Panc1 (cell line): ENCODE measurements at regions not wholly inside any gene's neighbourhood (a gene's known extent, or its start where the extent isn't known, plus 50 kb on each side); places are given as distances from the start of the nearest gene placed in this dataset.

ENCODE experiments used
- ATAC-seq: fragments of 200-7000 bp; cut with Tn5 transposase; 2 replicates; pipeline ENCODE4 v1.9.1; 2020; ENCODE audit warnings: mild to moderate bottlenecking, moderate library complexity
- BruUV-seq: library from RNA; stranded (reverse); fragments of 400-500 nt; replicated peaks from 2 replicates; lab custom pipeline; 2021; lab: Mats Ljungman, UMichigan
- CTCF ChIA-PET: fragments of 300-600 bp; sonication (Branson Sonifier 250); formaldehyde crosslinking; loops from one replicate; lab custom pipeline; 2022; ENCODE audit warnings: antibody characterized with exemption; lab: Charles Lee
- POLR2A ChIA-PET: fragments of 300-600 bp; sonication (Branson Sonifier 250); formaldehyde crosslinking; loops from one replicate; lab custom pipeline; 2022; ENCODE audit warnings: antibody characterized with exemption; lab: Charles Lee
- DNase-seq: peaks from one replicate; pipeline ENCODE4 v3.0.0-alpha.2; 2010; ENCODE audit warnings: low read depth, low spot score
- H3K27ac ChIP-seq: 2 replicates; pipeline ENCODE4 v1.5.1; 2011; ENCODE audit warnings: mild to moderate bottlenecking, low read length, inconsistent platforms
- H3K27me3 ChIP-seq: fragments of 200-500 bp; sonication (Bioruptor generic); 2 replicates; pipeline ENCODE4 v1.6.0; 2014; ENCODE audit warnings: low read length, inconsistent platforms; ENCODE audit not compliant: control insufficient read depth, insufficient read depth
- H3K36me3 ChIP-seq: fragments of 200-500 bp; sonication (Bioruptor generic); 2 replicates; pipeline ENCODE4 v1.5.1; 2014; ENCODE audit warnings: inconsistent platforms, mild to moderate bottlenecking, low read length, moderate library complexity; ENCODE audit not compliant: control insufficient read depth, insufficient read depth
- H3K4me1 ChIP-seq: 2 replicates; pipeline ENCODE4 v1.5.1; 2011; ENCODE audit warnings: inconsistent platforms, mild to moderate bottlenecking, low read length, moderate library complexity; ENCODE audit not compliant: control insufficient read depth, insufficient read depth
- H3K4me3 ChIP-seq, 2 experiments: 2 replicates each; pipeline ENCODE4 v1.5.1; 2011 to 2012; ENCODE audit warnings: low read depth in 2 of 2, low read length in 2 of 2, mild to moderate bottlenecking in 2 of 2, inconsistent platforms in 1 of 2, moderate library complexity in 1 of 2
- H3K9me3 ChIP-seq: fragments of 200-500 bp; sonication (Bioruptor generic); 2 replicates; pipeline ENCODE4 v1.5.1; 2014; ENCODE audit warnings: low read depth, mild to moderate bottlenecking, inconsistent platforms, low read length, moderate library complexity; ENCODE audit not compliant: control insufficient read depth, insufficient read depth
- POLR2AphosphoS5 ChIP-seq: IDR thresholded peaks from 2 replicates; pipeline ENCODE4 v1.6.1; 2012; ENCODE audit warnings: mild to moderate bottlenecking, low read depth, low read length, moderate library complexity
- SIN3A ChIP-seq: IDR thresholded peaks from 2 replicates; pipeline ENCODE4 v1.6.1; 2012; ENCODE audit warnings: low read depth, mild to moderate bottlenecking, low read length, moderate library complexity, borderline replicate concordance; ENCODE audit not compliant: insufficient read depth
- TCF7L2 ChIP-seq: IDR thresholded peaks from 2 replicates; pipeline ENCODE4 v1.6.1; 2011; ENCODE audit warnings: mild to moderate bottlenecking, low read depth, low read length, inconsistent platforms
- in situ Hi-C: cut with HindIII; loops from 2 replicates; pipeline ENCODE4 v1.10.0; 2016; ENCODE audit warnings: low sequenced_read_pairs, low pct_unique_long_range_greater_than_20kb
- intact Hi-C: fragments of 100-400 bp; cut with micrococcal nuclease; formaldehyde crosslinking; loops from one replicate; pipeline ENCODE4 v1.10.0; 2022; ENCODE audit not compliant: unreplicated experiment
- TF ChIP-seq, protein P1 (sequence below): fragments of 450-650 bp; IDR thresholded peaks from 2 replicates; pipeline ENCODE4 v1.5.1; 2017; ENCODE audit warnings: mild to moderate bottlenecking
- TF ChIP-seq, protein P2 (sequence below), 2 experiments: IDR thresholded peaks; 2 replicates each; pipeline ENCODE4 v1.6.1; 2011 to 2012; ENCODE audit warnings: low read depth in 2 of 2, control low read depth in 1 of 2, low read length in 1 of 2, mild to moderate bottlenecking in 1 of 2, moderate library complexity in 1 of 2; ENCODE audit not compliant: insufficient read depth in 1 of 2

DNA sequence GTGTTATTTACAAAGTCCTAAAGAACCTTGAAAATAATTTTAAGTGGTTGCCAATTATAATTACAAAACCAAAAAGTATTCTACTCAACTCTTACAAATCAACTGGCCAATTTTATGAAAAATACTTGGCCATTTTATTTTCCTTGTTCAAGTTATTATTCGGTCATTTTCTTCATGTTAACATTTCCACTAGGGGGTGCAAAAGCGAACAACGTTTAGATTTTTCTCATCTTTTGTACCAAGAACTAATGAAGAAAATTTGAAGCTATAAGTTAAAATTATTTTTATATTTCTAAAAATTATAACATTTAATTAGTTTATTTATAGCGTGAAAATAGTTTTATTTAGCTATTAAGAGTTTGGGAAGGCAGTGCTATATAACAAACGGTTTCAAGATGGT is 1453.3 kb downstream of the MAT2B start:
- Histone ChIP-seq H3K27ac (no peak overlapping the region), H3K4me3 (no peak overlapping the region), H3K9me3 (no peaks in the 10 kb centered on the region), H3K4me1 (no peaks in the 10 kb centered on the region), H3K36me3 (no peaks in the 10 kb centered on the region), H3K27me3 (no peaks in the 10 kb centered on the region)
- TF ChIP-seq POLR2AphosphoS5 (no peak), TCF7L2 (no peak), SIN3A (no peak)
- TF ChIP-seq, protein P1, sequence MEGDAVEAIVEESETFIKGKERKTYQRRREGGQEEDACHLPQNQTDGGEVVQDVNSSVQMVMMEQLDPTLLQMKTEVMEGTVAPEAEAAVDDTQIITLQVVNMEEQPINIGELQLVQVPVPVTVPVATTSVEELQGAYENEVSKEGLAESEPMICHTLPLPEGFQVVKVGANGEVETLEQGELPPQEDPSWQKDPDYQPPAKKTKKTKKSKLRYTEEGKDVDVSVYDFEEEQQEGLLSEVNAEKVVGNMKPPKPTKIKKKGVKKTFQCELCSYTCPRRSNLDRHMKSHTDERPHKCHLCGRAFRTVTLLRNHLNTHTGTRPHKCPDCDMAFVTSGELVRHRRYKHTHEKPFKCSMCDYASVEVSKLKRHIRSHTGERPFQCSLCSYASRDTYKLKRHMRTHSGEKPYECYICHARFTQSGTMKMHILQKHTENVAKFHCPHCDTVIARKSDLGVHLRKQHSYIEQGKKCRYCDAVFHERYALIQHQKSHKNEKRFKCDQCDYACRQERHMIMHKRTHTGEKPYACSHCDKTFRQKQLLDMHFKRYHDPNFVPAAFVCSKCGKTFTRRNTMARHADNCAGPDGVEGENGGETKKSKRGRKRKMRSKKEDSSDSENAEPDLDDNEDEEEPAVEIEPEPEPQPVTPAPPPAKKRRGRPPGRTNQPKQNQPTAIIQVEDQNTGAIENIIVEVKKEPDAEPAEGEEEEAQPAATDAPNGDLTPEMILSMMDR: peak; percentile 4; the same call in 1 of the 2 replicates
- TF ChIP-seq, protein P2, sequence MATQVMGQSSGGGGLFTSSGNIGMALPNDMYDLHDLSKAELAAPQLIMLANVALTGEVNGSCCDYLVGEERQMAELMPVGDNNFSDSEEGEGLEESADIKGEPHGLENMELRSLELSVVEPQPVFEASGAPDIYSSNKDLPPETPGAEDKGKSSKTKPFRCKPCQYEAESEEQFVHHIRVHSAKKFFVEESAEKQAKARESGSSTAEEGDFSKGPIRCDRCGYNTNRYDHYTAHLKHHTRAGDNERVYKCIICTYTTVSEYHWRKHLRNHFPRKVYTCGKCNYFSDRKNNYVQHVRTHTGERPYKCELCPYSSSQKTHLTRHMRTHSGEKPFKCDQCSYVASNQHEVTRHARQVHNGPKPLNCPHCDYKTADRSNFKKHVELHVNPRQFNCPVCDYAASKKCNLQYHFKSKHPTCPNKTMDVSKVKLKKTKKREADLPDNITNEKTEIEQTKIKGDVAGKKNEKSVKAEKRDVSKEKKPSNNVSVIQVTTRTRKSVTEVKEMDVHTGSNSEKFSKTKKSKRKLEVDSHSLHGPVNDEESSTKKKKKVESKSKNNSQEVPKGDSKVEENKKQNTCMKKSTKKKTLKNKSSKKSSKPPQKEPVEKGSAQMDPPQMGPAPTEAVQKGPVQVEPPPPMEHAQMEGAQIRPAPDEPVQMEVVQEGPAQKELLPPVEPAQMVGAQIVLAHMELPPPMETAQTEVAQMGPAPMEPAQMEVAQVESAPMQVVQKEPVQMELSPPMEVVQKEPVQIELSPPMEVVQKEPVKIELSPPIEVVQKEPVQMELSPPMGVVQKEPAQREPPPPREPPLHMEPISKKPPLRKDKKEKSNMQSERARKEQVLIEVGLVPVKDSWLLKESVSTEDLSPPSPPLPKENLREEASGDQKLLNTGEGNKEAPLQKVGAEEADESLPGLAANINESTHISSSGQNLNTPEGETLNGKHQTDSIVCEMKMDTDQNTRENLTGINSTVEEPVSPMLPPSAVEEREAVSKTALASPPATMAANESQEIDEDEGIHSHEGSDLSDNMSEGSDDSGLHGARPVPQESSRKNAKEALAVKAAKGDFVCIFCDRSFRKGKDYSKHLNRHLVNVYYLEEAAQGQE (IDR thresholded peaks at IDR 0.05; ENCODE audit: insufficient read depth in 1 of 2, low read depth in 2 of 2, low read length in 1 of 2): no peak
- DNase-seq (no peak), ATAC-seq (no peak)
- intact Hi-C loops: no loop called here
- in situ Hi-C loops: no loop called here
- no TSS peak for BruUV-seq
- CTCF ChIA-PET: no interaction called here
- POLR2A ChIA-PET: interaction anchor here (0.6 kb wide), 1 partner anchor 849 kb away, joined by 3 read pairs; no protein-coding TSS in a partner anchor

GRCh38 chr5:164959761-164960160 is 1454.3 kb downstream of the MAT2B start:
- no peak overlapping the region for H3K4me3 ChIP-seq
- in situ Hi-C loops: no loop called here
- no peaks in the 10 kb centered on the region for H3K4me1 ChIP-seq
- POLR2A ChIA-PET: no interaction called here
- no peak for DNase-seq
- BruUV-seq: no TSS peak
- H3K9me3 ChIP-seq: no peaks in the 10 kb centered on the region
- intact Hi-C loops: no loop called here
- no peak for ATAC-seq
- TF ChIP-seq TCF7L2 (no peak), SIN3A (no peak), POLR2AphosphoS5 (no peak)
- TF ChIP-seq, protein P1: no peak
- TF ChIP-seq, protein P2 (IDR thresholded peaks at IDR 0.05; ENCODE audit: insufficient read depth in 1 of 2, low read depth in 2 of 2, low read length in 1 of 2): no peak
- H3K27me3 ChIP-seq: no peaks in the 10 kb centered on the region
- CTCF ChIA-PET: interaction anchor here (0.7 kb wide), 1 partner anchor 46 kb away, joined by 4 read pairs; no protein-coding TSS in a partner anchor
- no peak overlapping the region for H3K27ac ChIP-seq
- H3K36me3 ChIP-seq: no peaks in the 10 kb centered on the region
